Astrocyte (in vitro differentiated cells and primary cell): ENCODE measurements at regions not wholly inside any gene's neighbourhood (a gene's known extent, or its start where the extent isn't known, plus 50 kb on each side); places are given as distances from the start of the nearest gene placed in this dataset.

ENCODE experiments used
- DNase-seq: peaks from one replicate; pipeline ENCODE4 v3.0.0-alpha.2; 2010; ENCODE audit warnings: low read depth
- FAIRE-seq: peaks from 2 replicates; lab custom pipeline; 2011; peaks lifted over from hg19 to GRCh38; lab: Jason Lieb, UNC
- H2AFZ ChIP-seq: 2 replicates; pipeline ENCODE4 v1.6.0; 2012; ENCODE audit warnings: low read depth, low read length, inconsistent platforms
- H3K27ac ChIP-seq: 2 replicates; pipeline ENCODE4 v1.5.1; 2011; ENCODE audit warnings: low read depth, low read length, inconsistent platforms
- H3K27me3 ChIP-seq: 2 replicates; pipeline ENCODE4 v1.6.0; 2011; ENCODE audit warnings: low read length, inconsistent platforms; ENCODE audit not compliant: insufficient read depth
- H3K36me3 ChIP-seq: 2 replicates; pipeline ENCODE4 v1.5.1; 2011; ENCODE audit warnings: low read length, inconsistent platforms; ENCODE audit not compliant: insufficient read depth
- H3K4me1 ChIP-seq: 2 replicates; pipeline ENCODE4 v1.5.1; 2011; ENCODE audit warnings: low read length, inconsistent platforms; ENCODE audit not compliant: insufficient read depth
- H3K4me2 ChIP-seq: 2 replicates; pipeline ENCODE4 v1.6.0; 2012; ENCODE audit warnings: low read length, inconsistent platforms
- H3K4me3 ChIP-seq: 2 replicates; pipeline ENCODE4 v1.5.1; 2011; ENCODE audit warnings: low read depth, mild to moderate bottlenecking, low read length, inconsistent platforms; ENCODE audit not compliant: insufficient read depth
- H3K79me2 ChIP-seq: 2 replicates; pipeline ENCODE4 v1.6.0; 2012; ENCODE audit warnings: mild to moderate bottlenecking, low read length, inconsistent platforms; ENCODE audit not compliant: insufficient read depth
- H3K9ac ChIP-seq: 2 replicates; pipeline ENCODE4 v1.6.0; 2012; ENCODE audit warnings: mild to moderate bottlenecking, low read length, inconsistent platforms
- H3K9me3 ChIP-seq: 2 replicates; pipeline ENCODE4 v1.5.1; 2012; ENCODE audit warnings: low read depth, mild to moderate bottlenecking, low read length, inconsistent platforms; ENCODE audit not compliant: insufficient read depth
- H4K20me1 ChIP-seq: 2 replicates; pipeline ENCODE4 v1.6.0; 2012; ENCODE audit warnings: low read length, inconsistent platforms; ENCODE audit not compliant: insufficient read depth
- H3K27ac Mint-ChIP-seq: one replicate; pipeline ENCODE4 v1.8.0; 2021; ENCODE audit warnings: mild to moderate bottlenecking, mixed read lengths; ENCODE audit not compliant: unreplicated experiment
- H3K27me3 Mint-ChIP-seq: one replicate; pipeline ENCODE4 v1.8.0; 2021; ENCODE audit warnings: low read depth, mixed read lengths; ENCODE audit not compliant: unreplicated experiment
- H3K36me3 Mint-ChIP-seq: one replicate; pipeline ENCODE4 v1.8.0; 2021; ENCODE audit warnings: low read depth, mixed read lengths; ENCODE audit not compliant: unreplicated experiment
- H3K4me1 Mint-ChIP-seq: one replicate; pipeline ENCODE4 v1.8.0; 2021; ENCODE audit warnings: low read depth, mixed read lengths; ENCODE audit not compliant: unreplicated experiment
- H3K4me3 Mint-ChIP-seq: one replicate; pipeline ENCODE4 v1.8.0; 2021; ENCODE audit warnings: mild to moderate bottlenecking, moderate library complexity, mixed read lengths; ENCODE audit not compliant: unreplicated experiment
- H3K9me3 Mint-ChIP-seq: one replicate; pipeline ENCODE4 v1.8.0; 2021; ENCODE audit warnings: mild to moderate bottlenecking, mixed read lengths; ENCODE audit not compliant: unreplicated experiment
- EZH2 ChIP-seq: IDR thresholded peaks from 2 replicates; pipeline ENCODE4 v1.6.1; 2012; ENCODE audit warnings: mild to moderate bottlenecking, low read length, inconsistent platforms; ENCODE audit not compliant: insufficient read depth
- TF ChIP-seq, protein P1 (sequence below): IDR thresholded peaks from 2 replicates; pipeline ENCODE4 v1.5.1; 2011; ENCODE audit warnings: low read depth, mild to moderate bottlenecking, inconsistent platforms, low read length, moderate library complexity; ENCODE audit not compliant: insufficient read depth

DNA sequence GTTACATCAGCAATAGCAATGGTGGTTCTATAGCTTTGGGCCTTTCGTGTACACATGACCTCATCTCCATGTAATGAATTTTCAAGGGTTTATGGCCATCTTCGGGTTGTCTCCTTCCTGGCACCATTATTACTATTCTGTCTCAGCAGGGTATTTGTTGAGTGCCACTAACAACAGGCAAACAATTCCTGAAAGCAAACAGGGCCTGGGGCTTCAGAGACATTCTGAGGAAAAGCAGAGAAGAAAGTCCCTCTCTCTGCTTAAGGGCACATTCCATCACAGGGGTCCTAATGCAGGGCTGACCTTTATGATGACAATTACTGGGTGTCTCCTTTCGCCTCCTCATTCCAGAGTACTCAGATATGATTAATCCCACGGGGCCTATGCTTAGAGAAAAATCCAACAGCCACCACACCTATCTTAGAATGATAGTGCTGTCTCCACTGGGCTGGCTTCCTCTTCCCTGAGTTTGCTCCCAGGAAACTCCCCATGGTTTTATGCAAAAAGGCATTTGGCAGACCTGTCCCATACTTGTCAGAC is 540.2 kb upstream of the ZNF462 start:
- Histone ChIP-seq H3K27me3 (no peaks in the 10 kb centered on the region), H3K9ac (no peak overlapping the region), H3K79me2 (no peaks in the 10 kb centered on the region), H3K9me3 (no peaks in the 10 kb centered on the region), H3K4me3 (no peak overlapping the region), H3K27ac (no peak overlapping the region), H4K20me1 (no peaks in the 10 kb centered on the region), H2AFZ (no peak overlapping the region), H3K4me1 (no peaks in the 10 kb centered on the region), H3K36me3 (no peaks in the 10 kb centered on the region), H3K4me2 (no peak overlapping the region)
- no peak for FAIRE-seq
- Mint-ChIP-seq H3K36me3 (no peaks in the 10 kb centered on the region), H3K27me3 (no peaks in the 10 kb centered on the region), H3K27ac (no peak overlapping the region), H3K4me3 (no peak overlapping the region), H3K9me3 (no peaks in the 10 kb centered on the region), H3K4me1 (peaks cover 14% of the 10 kb centered on the region)
- DNase-seq, result no peak
- TF ChIP-seq, protein P1, sequence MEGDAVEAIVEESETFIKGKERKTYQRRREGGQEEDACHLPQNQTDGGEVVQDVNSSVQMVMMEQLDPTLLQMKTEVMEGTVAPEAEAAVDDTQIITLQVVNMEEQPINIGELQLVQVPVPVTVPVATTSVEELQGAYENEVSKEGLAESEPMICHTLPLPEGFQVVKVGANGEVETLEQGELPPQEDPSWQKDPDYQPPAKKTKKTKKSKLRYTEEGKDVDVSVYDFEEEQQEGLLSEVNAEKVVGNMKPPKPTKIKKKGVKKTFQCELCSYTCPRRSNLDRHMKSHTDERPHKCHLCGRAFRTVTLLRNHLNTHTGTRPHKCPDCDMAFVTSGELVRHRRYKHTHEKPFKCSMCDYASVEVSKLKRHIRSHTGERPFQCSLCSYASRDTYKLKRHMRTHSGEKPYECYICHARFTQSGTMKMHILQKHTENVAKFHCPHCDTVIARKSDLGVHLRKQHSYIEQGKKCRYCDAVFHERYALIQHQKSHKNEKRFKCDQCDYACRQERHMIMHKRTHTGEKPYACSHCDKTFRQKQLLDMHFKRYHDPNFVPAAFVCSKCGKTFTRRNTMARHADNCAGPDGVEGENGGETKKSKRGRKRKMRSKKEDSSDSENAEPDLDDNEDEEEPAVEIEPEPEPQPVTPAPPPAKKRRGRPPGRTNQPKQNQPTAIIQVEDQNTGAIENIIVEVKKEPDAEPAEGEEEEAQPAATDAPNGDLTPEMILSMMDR, result no peak
- TF ChIP-seq EZH2, result no peak

GRCh38 chr9:106324053-106324585 is 538.8 kb upstream of the ZNF462 start:
- Histone ChIP-seq H3K27ac (no peak overlapping the region), H3K9ac (no peak overlapping the region), H3K4me3 (no peak overlapping the region), H3K4me1 (no peaks in the 10 kb centered on the region), H3K4me2 (no peak overlapping the region), H3K27me3 (no peaks in the 10 kb centered on the region), H2AFZ (no peak overlapping the region), H3K9me3 (no peaks in the 10 kb centered on the region), H3K36me3 (no peaks in the 10 kb centered on the region), H4K20me1 (no peaks in the 10 kb centered on the region), H3K79me2 (no peaks in the 10 kb centered on the region)
- no peaks in the 10 kb centered on the region for H3K27me3 Mint-ChIP-seq
- H3K4me3 Mint-ChIP-seq, result no peak overlapping the region
- no peak for TF ChIP-seq EZH2
- TF ChIP-seq, protein P1, result no peak
- peaks cover 14% of the 10 kb centered on the region for H3K4me1 Mint-ChIP-seq
- H3K27ac Mint-ChIP-seq, result no peak overlapping the region
- DNase-seq, result no peak
- no peaks in the 10 kb centered on the region for H3K36me3 Mint-ChIP-seq
- H3K9me3 Mint-ChIP-seq, result no peaks in the 10 kb centered on the region
- FAIRE-seq, result no peak

- H3K36me3 Mint-ChIP-seq, result no peaks in the 10 kb centered on the region
- H3K27ac ChIP-seq, result no peak overlapping the region
- peak overlapping the region; percentile 66 for H3K27ac Mint-ChIP-seq
- no peaks in the 10 kb centered on the region for H3K36me3 ChIP-seq
- no peak overlapping the region for H2AFZ ChIP-seq
- H3K27me3 Mint-ChIP-seq, result no peaks in the 10 kb centered on the region
- no peaks in the 10 kb centered on the region for H4K20me1 ChIP-seq
- H3K4me1 Mint-ChIP-seq, result peaks cover 14% of the 10 kb centered on the region
- FAIRE-seq (no peak), DNase-seq (no peak)
- no peak overlapping the region for H3K9ac ChIP-seq
- no peaks in the 10 kb centered on the region for H3K9me3 Mint-ChIP-seq
- no peak overlapping the region for H3K4me3 Mint-ChIP-seq
- TF ChIP-seq EZH2, result no peak
- TF ChIP-seq, protein P1, result no peak
- no peaks in the 10 kb centered on the region for H3K4me1 ChIP-seq
- H3K79me2 ChIP-seq, result no peaks in the 10 kb centered on the region
- H3K4me2 ChIP-seq, result no peak overlapping the region
- no peaks in the 10 kb centered on the region for H3K9me3 ChIP-seq
- no peak overlapping the region for H3K4me3 ChIP-seq
- H3K27me3 ChIP-seq, result no peaks in the 10 kb centered on the region
These were observed 538.2 kb upstream of the ZNF462 start for GRCh38 chr9:106324591-106325280.
